Gastroesophageal sphincter (tissue), 3 donors: ENCODE measurements at regions not wholly inside any gene's neighbourhood (a gene's known extent, or its start where the extent isn't known, plus 50 kb on each side); places are given as distances from the start of the nearest gene placed in this dataset.
"Not testable (repeated sequence)": the region's sequence is repeated elsewhere in the genome, so short reads cannot be mapped to it uniquely, and the experiment has no call there.

ENCODE experiments used
- CTCF ChIP-seq, 4 experiments: fragments of 200-600 bp in 2 of 4; fragments of 450-650 bp in 2 of 4; sonication (generic) in 1 of 4; IDR thresholded peaks; one replicate each; pipeline ENCODE4 v1.5.1; 2017 to 2019; ENCODE audit warnings: antibody characterized with exemption in 4 of 4, mild to moderate bottlenecking in 2 of 4, moderate library complexity in 2 of 4
- EP300 ChIP-seq: sonication (generic); formaldehyde crosslinking; IDR thresholded peaks from one replicate; pipeline ENCODE4 v1.6.1; 2017; ENCODE audit warnings: antibody characterized with exemption, mild to moderate bottlenecking
- POLR2AphosphoS5 ChIP-seq: sonication (generic); formaldehyde crosslinking; IDR thresholded peaks from one replicate; pipeline ENCODE4 v1.6.1; 2017; ENCODE audit warnings: antibody characterized with exemption

DNA sequence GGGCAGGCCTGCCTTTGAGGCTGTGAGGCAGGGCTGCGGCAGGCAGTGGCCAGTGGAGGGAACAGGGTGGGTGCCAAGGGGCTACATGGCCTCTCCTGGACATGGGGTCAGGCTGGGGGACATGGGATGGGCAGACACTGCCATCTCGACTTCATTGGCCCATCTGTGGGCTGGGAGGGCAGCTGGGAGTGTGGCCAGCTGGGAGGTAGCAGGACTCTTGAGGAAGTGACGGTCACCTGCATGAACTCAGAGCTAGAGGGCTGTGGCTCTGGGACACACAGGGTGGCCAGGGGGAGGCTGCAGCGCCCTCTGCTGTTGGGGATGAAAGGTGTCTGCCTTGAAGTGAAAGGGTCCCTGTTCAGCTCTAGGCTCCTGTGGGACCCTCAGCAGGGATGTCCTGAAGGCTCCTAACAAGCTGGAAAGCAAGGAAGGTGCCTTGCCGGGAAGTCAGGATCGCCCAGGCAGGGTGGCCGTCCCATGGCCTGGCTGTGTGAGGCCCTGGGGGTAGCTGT, 244.0 kb downstream of the ANKRD30B start:
- not testable (repeated sequence) for TF ChIP-seq CTCF (IDR thresholded peaks at IDR 0.05); EP300; POLR2AphosphoS5
